MCF 10A (cell line): ENCODE measurements at regions not wholly inside any gene's neighbourhood (a gene's known extent, or its start where the extent isn't known, plus 50 kb on each side); places are given as distances from the start of the nearest gene placed in this dataset.

Experiments used
- BruUV-seq: library from RNA; stranded (reverse); fragments of 400-500 nt; replicated peaks from 2 replicates; lab custom pipeline; 2021; lab: Mats Ljungman, UMichigan
- CTCF ChIA-PET: fragments of 300-600 bp; sonication (Branson Sonifier 250); formaldehyde crosslinking; extraction: SDS; loops from one replicate; lab custom pipeline; 2021; ENCODE audit warnings: antibody characterized with exemption, inconsistent platforms; lab: Yijun Ruan, JAX
- POLR2A ChIA-PET: fragments of 300-600, 350-650 bp; sonication (Branson Sonifier 250); formaldehyde crosslinking; extraction: SDS; loops from one replicate; lab custom pipeline; 2020; ENCODE audit warnings: antibody characterized with exemption, inconsistent platforms; lab: Yijun Ruan, JAX
- DNase-seq: peaks from one replicate; pipeline ENCODE4 v3.0.0-alpha.2; 2018; ENCODE audit not compliant: unreplicated experiment
- H3K27ac Mint-ChIP-seq: one replicate; pipeline ENCODE4 v1.8.0; 2022; ENCODE audit warnings: mild to moderate bottlenecking, low read depth, mixed read lengths; ENCODE audit not compliant: unreplicated experiment
- H3K27me3 Mint-ChIP-seq: one replicate; pipeline ENCODE4 v1.8.0; 2022; ENCODE audit warnings: mixed read lengths; ENCODE audit not compliant: insufficient read depth, unreplicated experiment
- H3K36me3 Mint-ChIP-seq: one replicate; pipeline ENCODE4 v1.8.0; 2022; ENCODE audit warnings: mild to moderate bottlenecking, moderate library complexity, mixed read lengths; ENCODE audit not compliant: insufficient read depth, unreplicated experiment
- H3K4me1 Mint-ChIP-seq: one replicate; pipeline ENCODE4 v1.8.0; 2022; ENCODE audit warnings: mixed read lengths; ENCODE audit not compliant: insufficient read depth, unreplicated experiment
- H3K4me3 Mint-ChIP-seq: one replicate; pipeline ENCODE4 v1.8.0; 2022; ENCODE audit warnings: mild to moderate bottlenecking, moderate library complexity, mixed read lengths; ENCODE audit not compliant: unreplicated experiment
- H3K9me3 Mint-ChIP-seq: one replicate; pipeline ENCODE4 v1.8.0; 2022; ENCODE audit warnings: mixed read lengths; ENCODE audit not compliant: unreplicated experiment
- intact Hi-C: fragments of 100-400 bp; cut with micrococcal nuclease; formaldehyde crosslinking; loops from 2 replicates; pipeline ENCODE4 v1.14.1; 2022
- TF ChIP-seq, protein P1 (sequence below): fragments of 200-600 bp; IDR thresholded peaks from one replicate; pipeline ENCODE4 v1.8.0; 2022; ENCODE audit warnings: antibody characterized with exemption, mild to moderate bottlenecking; ENCODE audit not compliant: unreplicated experiment

DNA sequence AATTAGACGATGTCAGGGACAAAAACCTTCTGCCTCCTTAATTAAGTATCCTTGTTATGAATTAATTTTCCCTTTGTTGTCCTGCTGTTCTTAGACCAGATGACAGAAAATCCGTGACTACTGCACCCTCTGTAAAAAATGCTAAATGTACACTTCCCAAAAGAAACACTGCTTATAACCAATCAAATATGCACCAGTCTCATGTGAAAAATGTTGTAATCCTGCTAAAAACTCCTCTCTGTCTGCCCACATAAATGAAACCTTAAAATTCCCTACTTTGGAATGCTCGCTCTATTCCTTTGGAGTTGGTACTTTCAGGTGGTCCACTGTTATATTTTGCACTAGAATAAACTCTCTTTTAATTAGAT, 366.8 kb upstream of the CCDC179 start:
- DNase-seq: no peak
- ChIA-PET CTCF (interaction anchor here (1.2 kb wide), 1 partner anchor 49 kb away, joined by 3 read pairs; no protein-coding TSS in a partner anchor), POLR2A (interaction anchor here (0.6 kb wide), 1 partner anchor 15 kb away, joined by 4 read pairs; no protein-coding TSS in a partner anchor)
- no TSS peak for BruUV-seq
- no peaks in the 10 kb centered on the region for H3K4me1 Mint-ChIP-seq
- TF ChIP-seq, protein P1, sequence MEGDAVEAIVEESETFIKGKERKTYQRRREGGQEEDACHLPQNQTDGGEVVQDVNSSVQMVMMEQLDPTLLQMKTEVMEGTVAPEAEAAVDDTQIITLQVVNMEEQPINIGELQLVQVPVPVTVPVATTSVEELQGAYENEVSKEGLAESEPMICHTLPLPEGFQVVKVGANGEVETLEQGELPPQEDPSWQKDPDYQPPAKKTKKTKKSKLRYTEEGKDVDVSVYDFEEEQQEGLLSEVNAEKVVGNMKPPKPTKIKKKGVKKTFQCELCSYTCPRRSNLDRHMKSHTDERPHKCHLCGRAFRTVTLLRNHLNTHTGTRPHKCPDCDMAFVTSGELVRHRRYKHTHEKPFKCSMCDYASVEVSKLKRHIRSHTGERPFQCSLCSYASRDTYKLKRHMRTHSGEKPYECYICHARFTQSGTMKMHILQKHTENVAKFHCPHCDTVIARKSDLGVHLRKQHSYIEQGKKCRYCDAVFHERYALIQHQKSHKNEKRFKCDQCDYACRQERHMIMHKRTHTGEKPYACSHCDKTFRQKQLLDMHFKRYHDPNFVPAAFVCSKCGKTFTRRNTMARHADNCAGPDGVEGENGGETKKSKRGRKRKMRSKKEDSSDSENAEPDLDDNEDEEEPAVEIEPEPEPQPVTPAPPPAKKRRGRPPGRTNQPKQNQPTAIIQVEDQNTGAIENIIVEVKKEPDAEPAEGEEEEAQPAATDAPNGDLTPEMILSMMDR: no peak
- H3K9me3 Mint-ChIP-seq: peaks cover 21% of the 10 kb centered on the region
- no peaks in the 10 kb centered on the region for H3K36me3 Mint-ChIP-seq
- intact Hi-C loops: no loop called here
- H3K27me3 Mint-ChIP-seq: no peaks in the 10 kb centered on the region
- H3K27ac Mint-ChIP-seq: no peak overlapping the region
- no peak overlapping the region for H3K4me3 Mint-ChIP-seq

GRCh38 chr11:23232652-23233051, 372.4 kb upstream of the CCDC179 start:
- ChIA-PET POLR2A (no interaction called here), CTCF (no interaction called here)
- Mint-ChIP-seq H3K27ac (no peak overlapping the region), H3K4me3 (no peak overlapping the region), H3K36me3 (no peaks in the 10 kb centered on the region), H3K27me3 (no peaks in the 10 kb centered on the region), H3K4me1 (no peaks in the 10 kb centered on the region), H3K9me3 (peaks cover 8% of the 10 kb centered on the region)
- TF ChIP-seq, protein P1: no peak
- no peak for DNase-seq
- BruUV-seq: no TSS peak
- intact Hi-C loops: no loop called here

DNA sequence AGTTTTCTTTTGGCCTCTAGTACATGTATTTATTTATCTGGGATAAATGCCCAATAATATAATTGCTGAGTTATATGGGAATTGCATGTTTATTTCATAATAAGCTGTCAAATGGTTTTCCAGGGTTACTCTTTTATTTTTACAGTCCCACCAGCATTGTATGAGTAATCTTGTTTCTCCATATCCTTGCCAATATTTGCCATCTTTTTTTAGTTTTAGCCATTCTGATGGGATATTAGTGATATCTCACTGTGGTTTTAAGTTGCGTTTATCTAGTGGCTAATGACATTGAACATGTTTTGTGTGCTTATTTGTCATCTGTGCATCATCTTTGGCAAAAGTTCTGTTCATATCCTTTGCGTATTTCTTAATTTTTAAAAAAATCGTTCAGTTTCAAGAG, 372.8 kb upstream of the CCDC179 start:
- H3K4me3 Mint-ChIP-seq: no peak overlapping the region
- H3K9me3 Mint-ChIP-seq: peaks cover 8% of the 10 kb centered on the region
- no peaks in the 10 kb centered on the region for H3K27me3 Mint-ChIP-seq
- no peaks in the 10 kb centered on the region for H3K36me3 Mint-ChIP-seq
- no peak overlapping the region for H3K27ac Mint-ChIP-seq
- ChIA-PET CTCF (no interaction called here), POLR2A (no interaction called here)
- no TSS peak for BruUV-seq
- no peak for DNase-seq
- TF ChIP-seq, protein P1: no peak
- intact Hi-C loops: no loop called here
- H3K4me1 Mint-ChIP-seq: no peaks in the 10 kb centered on the region

DNA sequence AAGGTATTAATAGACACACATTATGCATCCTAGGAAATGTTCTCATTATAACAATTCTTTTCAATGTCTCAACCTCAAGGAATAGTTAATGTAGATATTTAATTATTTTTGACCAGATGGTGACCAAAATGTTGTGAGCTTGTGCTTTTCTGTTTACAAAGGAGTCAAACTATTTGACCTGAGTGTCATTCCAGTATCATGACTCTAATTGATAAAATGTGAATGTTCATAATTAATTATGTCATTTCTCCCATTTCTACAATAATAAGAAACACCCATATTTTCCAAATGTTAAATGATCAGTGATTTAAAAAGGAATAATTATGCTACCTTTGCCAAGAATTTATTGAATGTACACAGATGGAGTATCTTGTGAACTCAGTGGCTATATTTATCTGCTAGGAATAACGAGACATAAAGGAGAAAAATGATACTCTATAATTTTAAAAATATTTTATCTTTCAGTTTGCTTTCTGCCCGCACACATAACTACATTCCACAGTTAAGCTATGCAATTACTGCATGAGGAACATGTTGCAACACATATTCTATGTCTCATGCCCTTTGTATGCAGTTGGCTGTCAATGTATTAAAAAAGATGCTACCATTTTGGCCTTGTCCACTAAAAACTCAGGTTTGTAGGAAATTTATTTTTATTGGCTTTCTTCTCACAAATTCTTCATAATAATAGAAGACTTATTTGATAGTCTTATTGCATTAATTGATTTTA, 376.7 kb upstream of the CCDC179 start:
- POLR2A ChIA-PET: interaction anchor here (0.6 kb wide), 1 partner anchor 15 kb away, joined by 3 read pairs; no protein-coding TSS in a partner anchor

More for the DNA sequence above, 376.7 kb upstream of the CCDC179 start:
- Mint-ChIP-seq H3K27me3 (no peaks in the 10 kb centered on the region), H3K4me1 (no peaks in the 10 kb centered on the region), H3K9me3 (peaks cover 8% of the 10 kb centered on the region), H3K36me3 (no peaks in the 10 kb centered on the region), H3K27ac (no peak overlapping the region), H3K4me3 (no peak overlapping the region)
- no TSS peak for BruUV-seq
- CTCF ChIA-PET: interaction anchor here (0.6 kb wide), 2 partner anchors 308 to 1923 kb away, joined by 3 read pairs; no protein-coding TSS in a partner anchor
- TF ChIP-seq, protein P1: no peak
- DNase-seq: no peak
- intact Hi-C loops: no loop called here
